ENCODE measurements at regions not wholly inside any gene's neighbourhood (a gene's known extent, or its start where the extent isn't known, plus 50 kb on each side); places are given as distances from the start of the nearest gene placed in this dataset.

GRCh38 chr2:107461301-107461700 lies 365.4 kb upstream of the RGPD4 start:
- Mint-ChIP-seq H3K4me1 (no peaks in the 10 kb centered on the region), H3K4me3 (no peak overlapping the region)

More at GRCh38 chr2:107461301-107461700, 365.4 kb upstream of the RGPD4 start:
- no peak for ATAC-seq
- Histone ChIP-seq H3K36me3 (ENCODE audit: insufficient read depth) (no peaks in the 10 kb centered on the region; the same call in 1 of the 2 replicates), H3K9me2 (ENCODE audit: insufficient read depth) (peaks cover 13% of the 10 kb centered on the region; the same call in 1 of the 2 replicates), H3K4me3 (no peak overlapping the region), H2AFZ (no peak overlapping the region), H3K27me3 (ENCODE audit: insufficient read depth) (no peaks in the 10 kb centered on the region), H3K4me1 (ENCODE audit: insufficient read depth) (no peaks in the 10 kb centered on the region), H3F3A (replicated peaks; ENCODE audit: low read depth) (no peaks in the 10 kb centered on the region), H4K20me1 (replicated peaks; ENCODE audit: insufficient read depth) (no peaks in the 10 kb centered on the region), H3K27ac (ENCODE audit: low read depth) (no peak overlapping the region), H3K79me2 (replicated peaks; ENCODE audit: insufficient read depth) (no peaks in the 10 kb centered on the region), H3K4me2 (no peak overlapping the region)
- TF ChIP-seq NANOG (IDR thresholded peaks at IDR 0.05; ENCODE audit: borderline replicate concordance) (no peak), REST (IDR thresholded peaks at IDR 0.05; ENCODE audit: unreplicated experiment) (no peak), ETS1 (IDR thresholded peaks at IDR 0.05) (no peak), POLR2AphosphoS5 (IDR thresholded peaks at IDR 0.05; ENCODE audit: low read depth) (no peak), CTCF (conservative IDR thresholded peaks at IDR 0.05; ENCODE audit: low read depth in 2 of 2) (no peak), ZNF331 (CRISPR knock-in tag; IDR thresholded peaks at IDR 0.05; ENCODE audit: low read depth) (no peak), CREB1 (CRISPR knock-in tag; IDR thresholded peaks at IDR 0.05; ENCODE audit: low read depth) (no peak), EZH2 (IDR thresholded peaks at IDR 0.05; ENCODE audit: low read depth, unreplicated experiment) (no peak)
- Mint-ChIP-seq H3K36me3 (ENCODE audit: low read depth) (no peaks in the 10 kb centered on the region), H3K27me3 (ENCODE audit: insufficient read depth, low read depth, poor library complexity) (no peaks in the 10 kb centered on the region), H3K27ac (no peak overlapping the region), H3K9me3 (peaks cover 4% of the 10 kb centered on the region; the same call in 2 of the 3 replicates)
- DNase-seq (ENCODE audit: low spot score), result no peak
